PC-3 (cell line): ENCODE measurements at regions not wholly inside any gene's neighbourhood (a gene's known extent, or its start where the extent isn't known, plus 50 kb on each side); places are given as distances from the start of the nearest gene placed in this dataset.

ENCODE experiments used
- ATAC-seq: fragments of 200-7000 bp; cut with Tn5 transposase; 2 replicates; pipeline ENCODE4 v1.9.1; 2020; ENCODE audit warnings: mild to moderate bottlenecking, moderate library complexity
- BruUV-seq: library from RNA; stranded (reverse); fragments of 400-500 nt; replicated peaks from 2 replicates; lab custom pipeline; 2021; lab: Mats Ljungman, UMichigan
- CTCF ChIA-PET: fragments of 300-600 bp; sonication (Branson Sonifier 250); formaldehyde crosslinking; loops from one replicate; lab custom pipeline; 2022; ENCODE audit warnings: antibody characterized with exemption; lab: Charles Lee
- POLR2A ChIA-PET: fragments of 300-600 bp; sonication (Branson Sonifier 250); formaldehyde crosslinking; loops from one replicate; lab custom pipeline; 2022; ENCODE audit warnings: antibody characterized with exemption; ENCODE audit not compliant: unreplicated experiment; lab: Charles Lee
- DNase-seq: peaks from one replicate; pipeline ENCODE4 v3.0.0-alpha.2; 2015
- H2AFZ ChIP-seq: fragments of 300-600 bp; sonication (generic); 2 replicates; pipeline ENCODE4 v1.6.0; 2016; ENCODE audit warnings: antibody characterized with exemption, low read length
- H3F3A ChIP-seq: fragments of 300-600 bp; sonication (generic); one replicate; pipeline ENCODE4 v1.6.0; 2017; ENCODE audit warnings: antibody characterized with exemption, low read length, control low read depth, mild to moderate bottlenecking; ENCODE audit not compliant: unreplicated experiment
- H3K27ac ChIP-seq: fragments of 300-600 bp; sonication (generic); 2 replicates; pipeline ENCODE4 v1.5.1; 2016; ENCODE audit warnings: mild to moderate bottlenecking, low read length
- H3K27me3 ChIP-seq: fragments of 300-600 bp; sonication (generic); 2 replicates; pipeline ENCODE4 v1.6.1; 2016; ENCODE audit warnings: low read length, mixed read lengths
- H3K36me3 ChIP-seq: fragments of 300-600 bp; sonication (generic); 2 replicates; pipeline ENCODE4 v1.6.1; 2016; ENCODE audit warnings: low read depth, mixed run types, low read length, mixed read lengths
- H3K4me1 ChIP-seq: fragments of 300-600 bp; sonication (generic); 2 replicates; pipeline ENCODE4 v1.5.1; 2016; ENCODE audit warnings: low read length; ENCODE audit not compliant: insufficient read depth
- H3K4me2 ChIP-seq: fragments of 300-600 bp; sonication (generic); 2 replicates; pipeline ENCODE4 v1.6.0; 2016; ENCODE audit warnings: low read length
- H3K4me3 ChIP-seq: fragments of 300-600 bp; sonication (generic); 2 replicates; pipeline ENCODE4 v1.5.1; 2016; ENCODE audit warnings: mild to moderate bottlenecking, low read length, mixed read lengths
- H3K79me2 ChIP-seq: fragments of 300-600 bp; sonication (generic); 2 replicates; pipeline ENCODE4 v1.6.1; 2017; ENCODE audit warnings: low read length, mixed read lengths
- H3K9ac ChIP-seq: fragments of 300-600 bp; sonication (generic); 2 replicates; pipeline ENCODE4 v1.6.0; 2016; ENCODE audit warnings: mild to moderate bottlenecking, low read length
- H3K9me2 ChIP-seq: fragments of 300-600 bp; sonication (generic); replicated peaks from 2 replicates; pipeline ENCODE4 v1.6.1; 2016; ENCODE audit warnings: mixed run types, low read length, mixed read lengths
- H3K9me3 ChIP-seq: fragments of 300-600 bp; sonication (generic); 2 replicates; pipeline ENCODE4 v1.6.1; 2016; ENCODE audit warnings: low read length, mixed read lengths
- H4K20me1 ChIP-seq: fragments of 300-600 bp; sonication (generic); 2 replicates; pipeline ENCODE4 v1.6.1; 2016; ENCODE audit warnings: low read length, mixed read lengths
- EZH2 ChIP-seq: fragments of 300-600 bp; sonication (generic); IDR thresholded peaks from one replicate; pipeline ENCODE4 v1.6.1; 2017; ENCODE audit warnings: antibody characterized with exemption, mild to moderate bottlenecking, low read length; ENCODE audit not compliant: unreplicated experiment
- EZH2phosphoT487 ChIP-seq: fragments of 300-600 bp; sonication (generic); IDR thresholded peaks from 2 replicates; pipeline ENCODE4 v1.6.1; 2018; ENCODE audit warnings: mild to moderate bottlenecking, antibody characterized with exemption, low read length, borderline replicate concordance
- intact Hi-C: fragments of 100-400 bp; cut with micrococcal nuclease; formaldehyde crosslinking; loops from 2 replicates; pipeline ENCODE4 v1.9.0; 2023
- TF ChIP-seq, protein P1 (sequence below): fragments of 300-600 bp; sonication (generic); conservative IDR thresholded peaks from 2 replicates; pipeline ENCODE4 v1.5.1; 2017; ENCODE audit warnings: antibody characterized with exemption, low read depth, mild to moderate bottlenecking, low read length

DNA sequence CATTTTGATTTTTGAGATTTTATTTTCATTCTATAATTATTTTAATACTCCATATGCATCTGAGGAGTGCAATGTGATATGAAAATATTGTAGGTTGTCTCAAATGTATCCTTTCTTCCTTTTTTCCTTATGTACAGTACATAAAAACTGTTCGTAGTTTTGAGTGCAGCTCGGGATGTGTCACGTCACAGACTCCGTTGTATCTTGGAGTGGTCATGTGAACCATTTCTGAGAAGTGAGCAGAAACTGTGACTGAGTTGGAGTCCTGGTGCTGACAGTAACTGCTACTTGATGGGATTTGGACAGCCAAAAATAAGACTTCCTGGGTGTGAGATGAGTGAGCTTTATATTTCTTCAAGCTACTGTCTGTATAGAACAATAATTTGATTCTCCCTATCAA, 761.4 kb upstream of the MAN1A1 start:
- no peaks in the 10 kb centered on the region for H3K27me3 ChIP-seq
- ChIA-PET CTCF (no interaction called here), POLR2A (no interaction called here)
- no peak overlapping the region for H3K4me2 ChIP-seq
- no peak for DNase-seq
- no peaks in the 10 kb centered on the region for H3K36me3 ChIP-seq
- intact Hi-C loops: no loop called here
- no peak overlapping the region for H3K4me3 ChIP-seq
- H3K4me1 ChIP-seq: no peaks in the 10 kb centered on the region
- no peak overlapping the region for H2AFZ ChIP-seq
- ATAC-seq: no peak
- no peaks in the 10 kb centered on the region for H3K9me2 ChIP-seq
- H4K20me1 ChIP-seq: no peaks in the 10 kb centered on the region
- no peaks in the 10 kb centered on the region for H3K79me2 ChIP-seq
- H3K27ac ChIP-seq: no peak overlapping the region
- H3K9ac ChIP-seq: no peak overlapping the region
- no peaks in the 10 kb centered on the region for H3F3A ChIP-seq
- BruUV-seq: no TSS peak
- no peak for TF ChIP-seq EZH2
- TF ChIP-seq EZH2phosphoT487: no peak
- TF ChIP-seq, protein P1, sequence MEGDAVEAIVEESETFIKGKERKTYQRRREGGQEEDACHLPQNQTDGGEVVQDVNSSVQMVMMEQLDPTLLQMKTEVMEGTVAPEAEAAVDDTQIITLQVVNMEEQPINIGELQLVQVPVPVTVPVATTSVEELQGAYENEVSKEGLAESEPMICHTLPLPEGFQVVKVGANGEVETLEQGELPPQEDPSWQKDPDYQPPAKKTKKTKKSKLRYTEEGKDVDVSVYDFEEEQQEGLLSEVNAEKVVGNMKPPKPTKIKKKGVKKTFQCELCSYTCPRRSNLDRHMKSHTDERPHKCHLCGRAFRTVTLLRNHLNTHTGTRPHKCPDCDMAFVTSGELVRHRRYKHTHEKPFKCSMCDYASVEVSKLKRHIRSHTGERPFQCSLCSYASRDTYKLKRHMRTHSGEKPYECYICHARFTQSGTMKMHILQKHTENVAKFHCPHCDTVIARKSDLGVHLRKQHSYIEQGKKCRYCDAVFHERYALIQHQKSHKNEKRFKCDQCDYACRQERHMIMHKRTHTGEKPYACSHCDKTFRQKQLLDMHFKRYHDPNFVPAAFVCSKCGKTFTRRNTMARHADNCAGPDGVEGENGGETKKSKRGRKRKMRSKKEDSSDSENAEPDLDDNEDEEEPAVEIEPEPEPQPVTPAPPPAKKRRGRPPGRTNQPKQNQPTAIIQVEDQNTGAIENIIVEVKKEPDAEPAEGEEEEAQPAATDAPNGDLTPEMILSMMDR: no peak
- H3K9me3 ChIP-seq: no peaks in the 10 kb centered on the region

DNA sequence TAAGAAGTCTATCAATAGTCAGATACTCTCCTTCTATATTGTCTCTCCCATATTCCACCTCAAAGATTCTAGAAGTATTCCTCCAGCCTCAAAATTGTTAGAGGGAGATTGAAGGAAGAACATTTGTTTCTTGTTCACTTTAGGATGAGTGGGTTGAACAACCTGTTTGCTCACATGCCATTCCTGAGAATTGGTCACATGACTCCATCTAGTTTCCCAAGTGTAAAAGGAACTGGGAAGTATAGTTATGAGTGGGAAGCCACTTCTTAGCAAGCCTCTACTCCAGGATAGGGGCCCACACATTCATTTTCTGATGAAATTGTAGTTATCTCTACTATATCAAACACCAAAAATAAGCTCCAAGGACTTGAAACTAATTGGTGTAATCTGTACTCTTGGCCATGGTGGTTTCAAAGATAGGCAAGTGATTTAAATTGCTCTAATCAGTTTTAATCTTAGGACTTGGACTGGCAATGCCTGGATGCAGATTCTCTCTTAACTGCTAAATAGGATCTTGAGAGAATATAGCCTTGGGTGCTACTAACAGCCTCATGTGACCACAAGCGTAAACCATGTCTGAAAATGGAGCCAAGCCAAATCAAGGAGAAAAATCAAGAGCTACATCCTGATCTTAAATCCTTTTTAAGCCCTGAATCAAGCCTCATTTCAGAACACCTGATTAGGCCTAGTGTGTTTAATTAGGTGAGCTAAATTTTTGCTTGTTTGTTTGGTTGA, 758.7 kb upstream of the MAN1A1 start:
- CTCF ChIA-PET: no interaction called here
- no TSS peak for BruUV-seq

DNA sequence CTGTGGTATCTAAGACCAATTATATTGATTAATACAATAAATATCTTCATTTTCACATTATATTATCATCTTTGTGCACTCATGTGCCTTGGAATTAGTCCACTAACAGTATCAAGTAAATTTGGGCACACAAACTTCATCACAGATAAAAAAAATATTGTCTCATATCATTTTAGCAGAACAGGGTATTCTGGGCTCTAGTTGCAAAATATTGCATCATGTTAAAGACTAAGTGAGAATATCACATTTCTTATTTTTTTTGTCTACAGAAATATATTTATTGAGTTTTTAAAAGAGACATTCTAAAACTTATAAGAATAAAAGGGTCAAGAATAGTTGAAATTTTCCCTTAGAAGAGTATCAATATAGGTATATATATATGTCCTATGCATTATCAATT, 754.1 kb upstream of the MAN1A1 start:
- H3K79me2 ChIP-seq: no peaks in the 10 kb centered on the region
- no peaks in the 10 kb centered on the region for H3F3A ChIP-seq
- no peak overlapping the region for H3K4me2 ChIP-seq
- H3K4me1 ChIP-seq: no peaks in the 10 kb centered on the region
- DNase-seq (no peak), ATAC-seq (no peak)
- ChIA-PET CTCF (no interaction called here), POLR2A (no interaction called here)
- no peak overlapping the region for H3K9ac ChIP-seq
- intact Hi-C loops: no loop called here
- no peaks in the 10 kb centered on the region for H3K27me3 ChIP-seq
- no peaks in the 10 kb centered on the region for H3K9me3 ChIP-seq
- no peak for TF ChIP-seq EZH2phosphoT487
- TF ChIP-seq, protein P1: no peak
- TF ChIP-seq EZH2: no peak
- BruUV-seq: no TSS peak
- no peak overlapping the region for H2AFZ ChIP-seq
- H3K9me2 ChIP-seq: no peaks in the 10 kb centered on the region
- H3K27ac ChIP-seq: no peak overlapping the region
- no peaks in the 10 kb centered on the region for H3K36me3 ChIP-seq
- no peaks in the 10 kb centered on the region for H4K20me1 ChIP-seq
- no peak overlapping the region for H3K4me3 ChIP-seq

More for the DNA sequence above, 758.7 kb upstream of the MAN1A1 start:
- Histone ChIP-seq H3K36me3 (no peaks in the 10 kb centered on the region), H3K27me3 (no peaks in the 10 kb centered on the region), H3K4me1 (no peaks in the 10 kb centered on the region), H2AFZ (no peak overlapping the region), H3K9me3 (no peaks in the 10 kb centered on the region), H3K4me2 (no peak overlapping the region), H3K79me2 (no peaks in the 10 kb centered on the region), H3F3A (no peaks in the 10 kb centered on the region), H3K9ac (no peak overlapping the region), H4K20me1 (no peaks in the 10 kb centered on the region), H3K27ac (no peak overlapping the region), H3K9me2 (no peaks in the 10 kb centered on the region), H3K4me3 (no peak overlapping the region)
- POLR2A ChIA-PET: no interaction called here
- DNase-seq (peak; percentile 41), ATAC-seq (no peak)
- intact Hi-C loops: no loop called here
- TF ChIP-seq, protein P1: no peak
- TF ChIP-seq EZH2phosphoT487 (no peak), EZH2 (no peak)
